MM.1S (cell line): ENCODE measurements at regions not wholly inside any gene's neighbourhood (a gene's known extent, or its start where the extent isn't known, plus 50 kb on each side); places are given as distances from the start of the nearest gene placed in this dataset.

Experiments used
- DNase-seq: peaks from one replicate; pipeline ENCODE4 v3.0.0-alpha.2; 2015
- H2AFZ ChIP-seq: fragments of 300-600 bp; sonication (generic); 2 replicates; pipeline ENCODE4 v1.6.0; 2016; ENCODE audit warnings: antibody characterized with exemption, low read length
- H3F3A ChIP-seq: fragments of 300-600 bp; sonication (generic); 2 replicates; pipeline ENCODE4 v1.6.1; 2016; ENCODE audit warnings: mild to moderate bottlenecking, antibody characterized with exemption, low read length, moderate library complexity, mixed read lengths; ENCODE audit not compliant: insufficient read depth
- H3K27ac ChIP-seq: fragments of 300-600 bp; sonication (generic); 2 replicates; pipeline ENCODE4 v1.5.1; 2016; ENCODE audit warnings: mild to moderate bottlenecking, low read length
- H3K27me3 ChIP-seq: fragments of 300-600 bp; sonication (generic); replicated peaks from 2 replicates; pipeline ENCODE4 v1.6.0; 2016; ENCODE audit warnings: low read length; ENCODE audit not compliant: insufficient read depth
- H3K36me3 ChIP-seq: fragments of 300-600 bp; sonication (generic); replicated peaks from 2 replicates; pipeline ENCODE4 v1.6.1; 2016; ENCODE audit warnings: mild to moderate bottlenecking, low read length, mixed read lengths; ENCODE audit not compliant: insufficient read depth
- H3K4me1 ChIP-seq: fragments of 300-600 bp; sonication (generic); 2 replicates; pipeline ENCODE4 v1.6.1; 2016; ENCODE audit warnings: low read length, mixed read lengths
- H3K4me2 ChIP-seq: fragments of 300-600 bp; sonication (generic); 2 replicates; pipeline ENCODE4 v1.6.0; 2016; ENCODE audit warnings: low read depth, low read length
- H3K4me3 ChIP-seq: fragments of 300-600 bp; sonication (generic); 2 replicates; pipeline ENCODE4 v1.5.1; 2016; ENCODE audit warnings: low read length, mixed read lengths
- H3K79me2 ChIP-seq: fragments of 300-600 bp; sonication (generic); 2 replicates; pipeline ENCODE4 v1.6.1; 2016; ENCODE audit warnings: mixed run types, low read length, mixed read lengths
- H3K9ac ChIP-seq: fragments of 300-600 bp; sonication (generic); 2 replicates; pipeline ENCODE4 v1.6.1; 2016; ENCODE audit warnings: low read length, mixed read lengths
- H3K9me2 ChIP-seq: fragments of 300-600 bp; sonication (generic); replicated peaks from 2 replicates; pipeline ENCODE4 v1.6.1; 2016; ENCODE audit warnings: mild to moderate bottlenecking, low read length, mixed read lengths; ENCODE audit not compliant: insufficient read depth
- H3K9me3 ChIP-seq: fragments of 300-600 bp; sonication (generic); replicated peaks from 2 replicates; pipeline ENCODE4 v1.6.1; 2016; ENCODE audit warnings: mild to moderate bottlenecking, low read length, mixed read lengths; ENCODE audit not compliant: insufficient read depth
- H4K20me1 ChIP-seq: fragments of 300-600 bp; sonication (generic); 2 replicates; pipeline ENCODE4 v1.6.1; 2016; ENCODE audit warnings: mild to moderate bottlenecking, low read length, moderate library complexity, mixed read lengths; ENCODE audit not compliant: insufficient read depth
- EZH2 ChIP-seq: fragments of 300-600 bp; sonication (generic); optimal IDR thresholded peaks from 2 replicates; pipeline ENCODE3; 2017; ENCODE audit warnings: low read depth, mild to moderate bottlenecking, antibody characterized with exemption, low read length, mixed read lengths
- EZH2phosphoT487 ChIP-seq: fragments of 300-600 bp; sonication (generic); IDR thresholded peaks from 2 replicates; pipeline ENCODE4 v1.6.1; 2018; ENCODE audit warnings: antibody characterized with exemption, low read length
- TF ChIP-seq, protein P1 (sequence below): fragments of 300-600 bp; sonication (generic); IDR thresholded peaks from 2 replicates; pipeline ENCODE4 v1.5.1; 2016; ENCODE audit warnings: antibody characterized with exemption, low read length, mixed read lengths

- no peaks in the 10 kb centered on the region for H3K9me3 ChIP-seq
- no peaks in the 10 kb centered on the region for H3K27me3 ChIP-seq
- DNase-seq, result no peak
- no peaks in the 10 kb centered on the region for H3K79me2 ChIP-seq
- no peak for TF ChIP-seq EZH2
- TF ChIP-seq, protein P1, sequence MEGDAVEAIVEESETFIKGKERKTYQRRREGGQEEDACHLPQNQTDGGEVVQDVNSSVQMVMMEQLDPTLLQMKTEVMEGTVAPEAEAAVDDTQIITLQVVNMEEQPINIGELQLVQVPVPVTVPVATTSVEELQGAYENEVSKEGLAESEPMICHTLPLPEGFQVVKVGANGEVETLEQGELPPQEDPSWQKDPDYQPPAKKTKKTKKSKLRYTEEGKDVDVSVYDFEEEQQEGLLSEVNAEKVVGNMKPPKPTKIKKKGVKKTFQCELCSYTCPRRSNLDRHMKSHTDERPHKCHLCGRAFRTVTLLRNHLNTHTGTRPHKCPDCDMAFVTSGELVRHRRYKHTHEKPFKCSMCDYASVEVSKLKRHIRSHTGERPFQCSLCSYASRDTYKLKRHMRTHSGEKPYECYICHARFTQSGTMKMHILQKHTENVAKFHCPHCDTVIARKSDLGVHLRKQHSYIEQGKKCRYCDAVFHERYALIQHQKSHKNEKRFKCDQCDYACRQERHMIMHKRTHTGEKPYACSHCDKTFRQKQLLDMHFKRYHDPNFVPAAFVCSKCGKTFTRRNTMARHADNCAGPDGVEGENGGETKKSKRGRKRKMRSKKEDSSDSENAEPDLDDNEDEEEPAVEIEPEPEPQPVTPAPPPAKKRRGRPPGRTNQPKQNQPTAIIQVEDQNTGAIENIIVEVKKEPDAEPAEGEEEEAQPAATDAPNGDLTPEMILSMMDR, result no peak
- TF ChIP-seq EZH2phosphoT487, result no peak
- no peak overlapping the region for H3K9ac ChIP-seq
- H3K4me2 ChIP-seq, result no peak overlapping the region
- H3K4me1 ChIP-seq, result no peaks in the 10 kb centered on the region
- no peaks in the 10 kb centered on the region for H3F3A ChIP-seq
- no peaks in the 10 kb centered on the region for H3K9me2 ChIP-seq
- no peak overlapping the region for H3K27ac ChIP-seq
- H3K4me3 ChIP-seq, result no peak overlapping the region
- no peak overlapping the region for H2AFZ ChIP-seq
- H3K36me3 ChIP-seq, result no peaks in the 10 kb centered on the region
- H4K20me1 ChIP-seq, result no peaks in the 10 kb centered on the region
Observed at GRCh38 chr5:87944553-87945285, 323.9 kb downstream of the TMEM161B start.

- Histone ChIP-seq H3K4me1 (no peaks in the 10 kb centered on the region), H3K79me2 (no peaks in the 10 kb centered on the region), H3F3A (no peaks in the 10 kb centered on the region), H3K4me2 (no peak overlapping the region), H3K36me3 (no peaks in the 10 kb centered on the region), H3K9me3 (no peaks in the 10 kb centered on the region), H3K9ac (no peak overlapping the region), H2AFZ (no peak overlapping the region), H3K4me3 (no peak overlapping the region), H3K27me3 (no peaks in the 10 kb centered on the region), H4K20me1 (no peaks in the 10 kb centered on the region), H3K27ac (no peak overlapping the region), H3K9me2 (no peaks in the 10 kb centered on the region)
- no peak for DNase-seq
- TF ChIP-seq, protein P1, result no peak
- TF ChIP-seq EZH2, result no peak
- TF ChIP-seq EZH2phosphoT487, result no peak
Observed at GRCh38 chr5:87940775-87941174, 327.9 kb downstream of the TMEM161B start.

- Histone ChIP-seq H3K9ac (no peak overlapping the region), H3K9me2 (no peaks in the 10 kb centered on the region), H3K4me2 (no peak overlapping the region), H2AFZ (no peak overlapping the region), H3F3A (no peaks in the 10 kb centered on the region), H3K4me3 (no peak overlapping the region), H3K9me3 (no peaks in the 10 kb centered on the region), H3K36me3 (no peaks in the 10 kb centered on the region), H3K27ac (no peak overlapping the region), H3K79me2 (no peaks in the 10 kb centered on the region), H4K20me1 (no peaks in the 10 kb centered on the region), H3K4me1 (no peaks in the 10 kb centered on the region), H3K27me3 (no peaks in the 10 kb centered on the region)
- DNase-seq, result no peak
- TF ChIP-seq EZH2, result no peak
Observed at GRCh38 chr5:87936667-87937066, 332.0 kb downstream of the TMEM161B start.

DNA sequence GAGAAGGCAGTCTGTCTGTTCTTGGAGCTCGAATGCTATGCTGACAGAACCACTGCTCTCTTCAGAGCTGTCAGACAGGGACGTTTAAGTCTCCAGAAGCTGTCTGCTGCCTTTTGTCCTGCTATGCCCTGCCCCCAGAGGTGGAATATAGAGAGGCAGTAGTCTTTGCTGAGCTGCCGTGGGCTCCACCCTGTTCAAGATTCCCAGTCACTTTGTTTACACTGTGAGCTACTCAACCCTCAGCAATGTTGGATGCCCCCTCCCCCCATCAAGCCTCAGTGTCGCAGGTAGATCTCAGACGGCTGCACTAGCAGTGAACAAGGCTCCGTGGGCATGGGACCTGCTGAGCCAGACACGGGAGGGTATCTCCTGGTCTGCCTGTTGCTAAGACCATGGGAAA, 344.2 kb downstream of the TMEM161B start:
- Histone ChIP-seq H3F3A (no peaks in the 10 kb centered on the region), H3K9me3 (no peaks in the 10 kb centered on the region), H2AFZ (no peak overlapping the region), H3K4me2 (no peak overlapping the region), H3K4me3 (no peak overlapping the region), H3K79me2 (no peaks in the 10 kb centered on the region), H3K27me3 (no peaks in the 10 kb centered on the region), H3K27ac (no peak overlapping the region), H3K4me1 (no peaks in the 10 kb centered on the region), H3K9me2 (no peaks in the 10 kb centered on the region), H3K9ac (no peak overlapping the region), H3K36me3 (no peaks in the 10 kb centered on the region), H4K20me1 (no peaks in the 10 kb centered on the region)
- TF ChIP-seq EZH2phosphoT487, result no peak
- TF ChIP-seq, protein P1, result no peak
- TF ChIP-seq EZH2, result no peak
- no peak for DNase-seq
